NCI-H2029 treated with DMSO at 0.1 percent for 48 hours (cell line): ENCODE measurements at regions not wholly inside any gene's neighbourhood (a gene's known extent, or its start where the extent isn't known, plus 50 kb on each side); places are given as distances from the start of the nearest gene placed in this dataset.

Experiments used
- DNase-seq: peaks from one replicate; lab custom pipeline; 2025; lab: John Stamatoyannopoulos, UW

- peak; percentile 45 for DNase-seq
These were observed 260.3 kb upstream of the ADAMTS16 start for GRCh38 chr5:4879693-4880303.

- no peak for DNase-seq
These were observed 259.8 kb upstream of the ADAMTS16 start for GRCh38 chr5:4880304-4880741.

- no peak for DNase-seq
These were observed 258.6 kb upstream of the ADAMTS16 start for GRCh38 chr5:4881366-4882002.

- no peak for DNase-seq
These were observed 257.9 kb upstream of the ADAMTS16 start for GRCh38 chr5:4882186-4882585.

DNA sequence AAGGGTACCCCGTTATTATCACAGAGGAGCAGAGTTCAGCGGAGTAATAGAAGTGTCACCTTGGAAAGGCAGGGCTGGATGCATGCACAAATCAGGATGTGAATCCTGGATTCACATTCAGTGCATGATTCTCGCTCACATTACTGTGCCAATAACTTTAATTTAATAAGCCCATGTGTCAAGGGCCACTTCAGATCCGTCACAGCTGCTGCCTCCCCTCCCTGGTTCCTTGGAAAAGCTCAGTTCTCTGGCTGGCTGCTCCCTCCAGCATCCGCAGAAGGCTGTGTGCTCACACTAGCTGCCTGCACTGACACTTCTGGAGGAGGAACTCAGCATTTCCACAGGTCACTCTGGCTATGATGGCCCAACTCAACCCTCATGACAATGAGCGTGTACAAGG lies 256.8 kb upstream of the ADAMTS16 start:
- DNase-seq: no peak

- no peak for DNase-seq
These were observed 246.9 kb upstream of the ADAMTS16 start for GRCh38 chr5:4893063-4893744.

GRCh38 chr5:4896328-4896727 lies 243.8 kb upstream of the ADAMTS16 start:
- DNase-seq: no peak

GRCh38 chr5:4901305-4901811 lies 238.8 kb upstream of the ADAMTS16 start:
- DNase-seq: no peak

DNA sequence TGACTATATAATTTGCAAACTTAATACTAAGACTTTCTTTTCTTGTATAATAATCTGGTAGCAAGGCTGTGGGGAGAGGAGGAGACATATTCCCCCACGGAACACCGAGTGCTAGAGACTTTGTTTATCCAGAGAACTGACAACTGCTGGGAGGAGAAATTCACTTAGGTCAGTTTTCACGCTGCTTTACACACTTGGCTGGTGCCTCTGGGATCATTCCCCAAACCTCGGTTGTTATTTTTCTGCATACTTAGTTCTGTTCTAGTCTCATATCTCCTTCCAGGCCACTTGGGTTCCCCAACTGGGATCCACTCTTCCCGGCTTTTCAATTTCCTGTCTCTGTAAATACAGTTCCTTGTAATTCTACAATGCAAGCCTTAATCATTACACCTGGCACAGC lies 238.2 kb upstream of the ADAMTS16 start:
- DNase-seq: no peak

DNA sequence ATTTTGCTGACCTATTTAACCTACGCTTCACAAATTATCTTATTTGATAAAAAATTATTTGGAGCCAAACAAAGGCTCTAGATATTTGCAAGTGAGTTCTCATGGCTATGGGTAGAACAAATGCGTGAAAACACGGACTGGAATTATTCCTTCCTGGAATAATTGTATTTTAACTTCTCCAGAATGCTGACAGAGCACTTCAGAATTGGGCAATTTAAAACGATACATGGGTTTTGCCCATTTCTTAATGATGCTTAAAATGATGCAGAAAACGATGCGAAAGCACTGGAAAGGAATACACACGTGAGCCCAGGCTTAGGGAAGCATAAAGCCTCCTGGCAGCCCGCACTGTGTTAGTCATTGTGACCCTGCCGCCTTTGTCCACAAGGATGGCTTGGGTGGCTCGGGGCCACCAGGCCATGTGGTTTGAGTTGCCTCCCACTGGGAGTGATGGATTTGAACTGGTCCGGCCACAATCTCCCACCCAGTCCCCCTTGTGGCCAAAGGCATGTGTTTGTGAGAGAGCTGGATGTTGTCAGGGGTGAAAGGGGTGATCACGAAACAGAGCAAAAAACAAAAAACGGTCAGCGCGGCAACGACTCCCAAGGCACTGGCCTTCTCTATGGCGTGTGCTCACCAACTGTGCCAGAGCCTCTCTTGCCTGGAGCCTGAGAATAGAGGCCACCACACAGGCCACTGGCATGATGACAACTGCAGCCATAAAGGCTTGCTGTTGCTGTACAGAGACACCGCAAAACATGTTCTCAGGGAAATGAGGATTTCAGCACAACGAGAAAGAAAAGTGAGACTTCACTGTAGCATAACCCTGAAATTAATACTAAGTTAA lies 234.2 kb upstream of the ADAMTS16 start:
- DNase-seq: no peak

GRCh38 chr5:4906786-4907185 lies 233.3 kb upstream of the ADAMTS16 start:
- DNase-seq: no peak

DNA sequence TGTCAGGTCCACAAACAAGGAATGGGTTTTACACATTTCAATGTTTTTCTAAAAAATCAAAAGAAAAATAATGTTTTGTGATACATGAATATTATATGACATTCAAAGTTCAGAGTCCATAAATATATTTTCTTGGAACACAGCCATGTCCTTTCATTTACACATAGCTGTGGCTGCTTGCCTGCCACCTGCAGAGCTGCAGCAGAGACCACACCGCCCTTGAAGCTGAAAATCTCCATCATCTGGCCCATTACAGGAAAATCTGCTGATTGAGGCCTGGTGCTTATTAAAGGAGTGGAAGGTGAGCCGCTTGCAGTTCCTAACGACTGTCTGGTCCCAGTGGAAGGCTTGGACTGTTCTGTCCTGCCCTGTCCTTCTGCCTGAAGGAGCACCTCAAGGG lies 232.6 kb upstream of the ADAMTS16 start:
- no peak for DNase-seq

- DNase-seq: no peak
These were observed 231.0 kb upstream of the ADAMTS16 start for GRCh38 chr5:4909086-4909485.

GRCh38 chr5:4911646-4912403 lies 228.3 kb upstream of the ADAMTS16 start:
- no peak for DNase-seq

DNA sequence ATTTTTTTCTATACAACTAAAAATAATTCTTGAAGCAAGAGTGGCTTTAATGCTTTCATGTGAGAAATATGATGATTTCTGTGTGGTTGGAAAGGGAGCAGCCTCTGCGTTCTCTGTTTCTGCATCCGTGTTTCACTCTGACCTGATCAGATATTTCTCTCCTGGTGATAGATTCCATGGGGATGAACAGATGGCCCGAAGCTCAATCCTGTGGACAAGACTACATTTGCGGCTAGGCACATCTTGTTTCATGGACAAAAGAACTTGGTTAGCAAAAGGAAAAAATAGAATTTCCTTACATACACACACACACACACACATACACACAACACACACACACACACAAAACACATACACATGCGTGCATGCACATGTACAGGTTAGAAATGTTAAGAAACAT lies 218.2 kb upstream of the ADAMTS16 start:
- DNase-seq: no peak

GRCh38 chr5:4924577-4924976 lies 215.6 kb upstream of the ADAMTS16 start:
- no peak for DNase-seq

DNA sequence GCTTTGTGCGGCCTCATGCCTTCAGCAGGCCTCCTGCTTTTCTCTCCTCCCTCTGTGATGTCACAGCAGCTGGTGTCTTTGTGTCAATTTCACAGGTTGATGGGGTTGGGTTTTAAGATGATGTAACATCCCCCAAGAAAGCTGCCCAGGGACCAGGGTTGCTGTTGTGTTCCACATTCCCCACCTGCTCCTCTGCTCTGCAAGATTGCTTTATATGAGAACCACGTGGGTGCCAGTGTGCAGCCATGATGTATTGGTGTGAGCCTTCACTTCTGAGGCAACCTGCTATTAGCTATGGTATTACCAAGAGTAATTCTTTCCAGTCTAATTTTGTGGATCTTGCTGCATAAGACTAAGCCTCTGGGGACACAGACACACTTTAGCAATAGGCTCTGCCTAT lies 213.0 kb upstream of the ADAMTS16 start:
- no peak for DNase-seq

DNA sequence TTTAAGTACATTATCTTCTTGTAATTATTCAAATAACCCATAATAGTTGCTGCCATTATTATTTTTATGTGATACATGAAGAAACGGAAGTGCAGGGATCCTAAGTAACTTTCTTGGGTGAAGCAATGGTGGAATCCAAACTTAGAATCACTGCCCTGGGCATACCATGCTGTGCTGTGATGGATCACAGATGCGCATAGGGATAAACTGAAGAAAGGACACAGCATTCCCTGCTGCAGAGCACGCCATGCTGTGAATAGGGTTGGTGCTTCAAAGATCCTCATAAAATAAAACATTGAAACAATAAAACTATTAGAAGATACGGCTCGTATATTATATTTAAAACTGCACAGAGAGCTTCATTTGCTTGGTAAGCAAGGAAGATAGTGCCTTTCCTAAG lies 211.7 kb upstream of the ADAMTS16 start:
- DNase-seq: no peak

GRCh38 chr5:4929092-4929655 lies 211.0 kb upstream of the ADAMTS16 start:
- DNase-seq: no peak

GRCh38 chr5:4939042-4939781 lies 200.9 kb upstream of the ADAMTS16 start:
- DNase-seq: no peak

DNA sequence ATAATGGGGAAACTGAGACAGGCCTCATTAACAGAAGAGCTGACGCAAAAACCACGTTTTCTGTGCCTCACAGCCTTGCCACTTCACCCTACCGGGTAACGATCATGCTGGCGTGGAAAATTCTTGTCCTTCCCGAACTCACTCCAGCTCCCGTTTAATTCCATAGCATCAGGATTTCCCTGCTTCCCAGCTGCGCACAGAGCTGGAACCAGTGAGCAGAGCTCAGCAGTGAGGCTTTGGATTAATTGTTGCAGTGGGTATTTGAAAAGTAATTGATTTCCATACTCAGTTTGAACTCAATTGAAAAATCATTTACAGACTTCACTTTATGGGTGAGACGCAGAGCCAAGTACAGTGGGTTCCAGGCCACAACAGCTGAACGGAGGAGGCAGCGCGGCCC lies 199.0 kb upstream of the ADAMTS16 start:
- no peak for DNase-seq
